ENCODE measurements at regions not wholly inside any gene's neighbourhood (a gene's known extent, or its start where the extent isn't known, plus 50 kb on each side); places are given as distances from the start of the nearest gene placed in this dataset.

DNA sequence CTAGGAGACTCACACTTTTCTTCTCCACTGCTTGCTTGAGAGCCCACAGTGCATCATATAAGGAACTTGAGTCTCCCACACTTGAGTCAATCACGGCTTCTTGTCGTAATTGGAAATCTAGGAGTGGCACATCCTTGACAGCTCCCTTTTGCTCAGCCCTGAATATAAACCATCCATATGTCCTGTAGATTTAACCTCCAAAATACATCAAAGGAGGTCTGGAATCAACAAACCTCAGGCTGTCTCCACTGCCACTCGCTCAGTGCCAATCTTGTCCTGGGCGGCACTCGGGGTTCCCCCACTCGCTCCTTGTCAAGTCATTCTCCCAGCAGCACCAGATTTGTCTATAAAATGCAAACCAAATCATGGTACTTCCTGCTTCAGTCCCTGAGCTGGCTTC is 84.4 kb upstream of the UQCRFS1 start:
- TF ChIP-seq, protein P1, sequence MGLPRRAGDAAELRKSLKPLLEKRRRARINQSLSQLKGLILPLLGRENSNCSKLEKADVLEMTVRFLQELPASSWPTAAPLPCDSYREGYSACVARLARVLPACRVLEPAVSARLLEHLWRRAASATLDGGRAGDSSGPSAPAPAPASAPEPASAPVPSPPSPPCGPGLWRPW (IDR thresholded peaks at IDR 0.05): no peak
- TF ChIP-seq, protein P2, sequence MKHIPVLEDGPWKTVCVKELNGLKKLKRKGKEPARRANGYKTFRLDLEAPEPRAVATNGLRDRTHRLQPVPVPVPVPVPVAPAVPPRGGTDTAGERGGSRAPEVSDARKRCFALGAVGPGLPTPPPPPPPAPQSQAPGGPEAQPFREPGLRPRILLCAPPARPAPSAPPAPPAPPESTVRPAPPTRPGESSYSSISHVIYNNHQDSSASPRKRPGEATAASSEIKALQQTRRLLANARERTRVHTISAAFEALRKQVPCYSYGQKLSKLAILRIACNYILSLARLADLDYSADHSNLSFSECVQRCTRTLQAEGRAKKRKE (CRISPR knock-in tag; IDR thresholded peaks at IDR 0.05; ENCODE audit: low read depth): no peak
- TF ChIP-seq CHD4 (IDR thresholded peaks at IDR 0.05; ENCODE audit: borderline replicate concordance): no peak
- no peak for TF ChIP-seq NFE2L2 (conservative IDR thresholded peaks at IDR 0.05; ENCODE audit: low read length)
- TF ChIP-seq CBX2 (IDR thresholded peaks at IDR 0.05; ENCODE audit: borderline replicate concordance, low read depth): no peak
- TF ChIP-seq, protein P3, sequence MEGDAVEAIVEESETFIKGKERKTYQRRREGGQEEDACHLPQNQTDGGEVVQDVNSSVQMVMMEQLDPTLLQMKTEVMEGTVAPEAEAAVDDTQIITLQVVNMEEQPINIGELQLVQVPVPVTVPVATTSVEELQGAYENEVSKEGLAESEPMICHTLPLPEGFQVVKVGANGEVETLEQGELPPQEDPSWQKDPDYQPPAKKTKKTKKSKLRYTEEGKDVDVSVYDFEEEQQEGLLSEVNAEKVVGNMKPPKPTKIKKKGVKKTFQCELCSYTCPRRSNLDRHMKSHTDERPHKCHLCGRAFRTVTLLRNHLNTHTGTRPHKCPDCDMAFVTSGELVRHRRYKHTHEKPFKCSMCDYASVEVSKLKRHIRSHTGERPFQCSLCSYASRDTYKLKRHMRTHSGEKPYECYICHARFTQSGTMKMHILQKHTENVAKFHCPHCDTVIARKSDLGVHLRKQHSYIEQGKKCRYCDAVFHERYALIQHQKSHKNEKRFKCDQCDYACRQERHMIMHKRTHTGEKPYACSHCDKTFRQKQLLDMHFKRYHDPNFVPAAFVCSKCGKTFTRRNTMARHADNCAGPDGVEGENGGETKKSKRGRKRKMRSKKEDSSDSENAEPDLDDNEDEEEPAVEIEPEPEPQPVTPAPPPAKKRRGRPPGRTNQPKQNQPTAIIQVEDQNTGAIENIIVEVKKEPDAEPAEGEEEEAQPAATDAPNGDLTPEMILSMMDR (IDR thresholded peaks at IDR 0.05): no peak
- no peak for TF ChIP-seq NR3C1 (IDR thresholded peaks at IDR 0.05)
- TF ChIP-seq HOXA7 (CRISPR knock-in tag; IDR thresholded peaks at IDR 0.05): no peak
- CTCF ChIA-PET: no interaction called here
- no peak overlapping the region for H3K4me3 ChIP-seq
- no peak for FAIRE-seq
- no peak overlapping the region for H3K4me2 ChIP-seq
- H3K27ac ChIP-seq: no peak overlapping the region
- WGBS (ENCODE audit: missing lambda C conversion rate): 36% methylated on average over 6 of the region's 6 CpGs
- no peak for ATAC-seq
- DNase-seq (ENCODE audit: low read depth in 1 of 2, low spot score in 1 of 2): no peak
- no peaks in the 10 kb centered on the region for H3K9me3 ChIP-seq
- H3K4me1 ChIP-seq: 0 out of 3 replicates have a peak, but pooled peaks cover 7% of the 10 kb centered on the region
- POLR2A ChIA-PET: no interaction called here

DNA sequence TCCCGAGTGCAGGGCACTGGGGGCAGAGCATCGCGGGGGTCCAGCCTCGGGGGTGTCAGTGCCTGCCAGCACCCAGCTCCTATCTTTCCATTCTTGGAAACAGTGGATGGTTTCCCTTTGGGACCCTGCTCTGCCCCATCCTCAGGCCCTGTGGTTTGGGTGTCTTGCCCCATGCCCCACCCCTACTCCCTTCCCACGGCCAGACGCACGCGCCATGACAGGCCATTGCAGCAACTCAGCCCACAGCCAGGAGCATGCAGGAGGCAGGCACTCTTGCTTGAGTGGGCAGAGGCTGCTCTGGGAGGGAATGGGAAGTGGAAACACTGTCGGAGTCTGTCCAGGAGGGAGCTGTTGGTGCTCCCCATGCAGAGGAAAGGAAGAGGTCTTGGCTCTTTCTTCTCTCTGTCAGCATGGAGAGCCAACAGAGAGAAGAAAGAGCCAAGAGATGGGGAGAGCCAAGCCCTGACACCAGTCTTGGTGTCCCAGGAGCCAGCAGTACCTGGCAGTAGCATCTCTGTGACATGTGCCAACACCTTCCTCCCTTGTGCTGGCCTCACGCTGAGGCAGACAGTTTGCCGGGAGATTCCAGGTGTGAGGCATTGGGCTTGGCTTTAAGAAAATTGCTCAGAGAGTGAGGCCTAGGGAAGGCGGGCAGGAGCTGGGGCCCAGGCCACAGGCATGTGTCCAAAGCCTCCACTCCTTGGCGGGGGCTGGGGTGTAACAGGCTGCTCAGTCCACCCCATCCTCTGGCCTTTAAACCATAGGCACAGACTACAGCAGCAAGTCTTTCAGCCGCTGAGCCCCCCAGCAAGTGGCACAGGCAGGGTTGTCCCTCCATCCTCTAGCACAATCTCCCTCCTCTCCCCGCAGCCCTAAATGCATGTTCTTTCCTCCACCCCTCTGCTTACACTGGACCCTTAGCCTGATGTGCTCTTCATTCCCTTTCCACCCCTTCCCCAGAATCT is 86.7 kb upstream of the UQCRFS1 start:
- 15% methylated on average over 14 of the region's 15 CpGs for WGBS (ENCODE audit: missing lambda C conversion rate)
- POLR2A ChIA-PET: no interaction called here
- H3K4me2 ChIP-seq: no peak overlapping the region
- DNase-seq (ENCODE audit: low read depth in 1 of 2, low spot score in 1 of 2) (no peak), ATAC-seq (no peak), FAIRE-seq (no peak)
- H3K4me3 ChIP-seq: no peak overlapping the region
- H3K4me1 ChIP-seq: no peaks in the 10 kb centered on the region
- no peak overlapping the region for H3K27ac ChIP-seq
- CTCF ChIA-PET: interaction anchor here (0.5 to 1.3 kb wide), 3 partner anchors 15 to 1500 kb away, joined by 3 read pairs; no protein-coding TSS in a partner anchor
- no peaks in the 10 kb centered on the region for H3K9me3 ChIP-seq
- TF ChIP-seq HOXA7 (CRISPR knock-in tag; IDR thresholded peaks at IDR 0.05): no peak

DNA sequence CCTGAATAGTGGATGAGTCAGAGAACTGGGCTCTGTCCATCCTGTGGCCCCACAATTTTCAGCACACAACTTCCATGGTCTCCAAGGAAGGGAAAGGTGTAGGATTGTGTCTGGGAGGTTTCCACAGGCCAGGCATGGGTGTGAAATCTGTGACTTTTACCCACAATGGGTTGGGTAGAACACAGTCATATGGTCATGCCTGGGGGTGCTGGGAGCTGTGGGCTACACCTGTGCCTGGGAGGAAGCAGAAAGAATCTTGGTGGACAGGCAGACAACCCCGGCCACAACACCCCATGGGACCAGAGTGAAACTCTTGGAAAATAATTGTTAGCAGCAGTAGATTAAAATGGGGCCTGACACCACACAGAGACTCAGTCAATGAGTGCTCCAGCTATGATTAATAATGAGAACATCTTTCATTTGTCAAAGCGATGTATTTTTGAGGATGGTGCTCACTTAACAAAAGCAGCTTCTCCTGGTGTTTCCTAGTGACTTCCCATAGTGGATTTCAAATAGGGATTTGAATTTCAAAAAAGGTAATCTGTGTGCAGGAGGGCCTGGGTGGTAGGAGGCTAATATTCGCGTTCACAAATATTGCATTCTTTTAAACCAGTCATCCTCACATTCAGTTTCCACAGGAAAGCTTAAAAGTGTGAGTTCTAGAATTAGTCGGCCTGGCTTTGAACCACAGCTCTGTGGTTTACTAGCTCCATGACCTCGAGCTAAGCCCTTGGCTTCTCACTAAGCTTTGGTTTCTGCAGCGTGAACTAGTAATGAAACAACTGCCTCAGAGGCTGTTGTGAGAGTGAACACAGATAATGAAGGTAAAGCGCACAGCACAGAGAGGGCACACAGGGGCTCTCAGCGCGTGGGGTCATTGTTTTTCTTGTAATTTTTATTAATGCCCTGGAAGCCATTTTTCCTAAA is 89.3 kb upstream of the UQCRFS1 start:
- ATAC-seq (no peak), FAIRE-seq (no peak), DNase-seq (ENCODE audit: low read depth in 1 of 2, low spot score in 1 of 2) (no peak)
- Histone ChIP-seq H3K4me3 (no peak overlapping the region), H3K4me1 (no peaks in the 10 kb centered on the region), H3K4me2 (no peak overlapping the region), H3K9me3 (no peaks in the 10 kb centered on the region), H3K27ac (no peak overlapping the region)
- ChIA-PET POLR2A (no interaction called here), CTCF (interaction anchor here (0.8 to 1.1 kb wide), 2 partner anchors 23 to 63 kb away, joined by 3 read pairs; no protein-coding TSS in a partner anchor)
- WGBS (ENCODE audit: missing lambda C conversion rate): 15% methylated on average over 10 of the region's 10 CpGs
- no peak for TF ChIP-seq RCOR1 (IDR thresholded peaks at IDR 0.05; ENCODE audit: low read depth, low read length)
- TF ChIP-seq PHF8 (IDR thresholded peaks at IDR 0.05; ENCODE audit: borderline replicate concordance, low read depth): no peak
- no peak for TF ChIP-seq EP300 (IDR thresholded peaks at IDR 0.05)
- TF ChIP-seq ZNF302 (CRISPR knock-in tag; IDR thresholded peaks at IDR 0.05): no peak
- no peak for TF ChIP-seq TFCP2L1 (CRISPR knock-in tag; IDR thresholded peaks at IDR 0.05)
- TF ChIP-seq MAZ (IDR thresholded peaks at IDR 0.05; ENCODE audit: borderline replicate concordance, low read depth, low read length): no peak
- TF ChIP-seq, protein P3 (IDR thresholded peaks at IDR 0.05): no peak
- TF ChIP-seq EHMT2 (IDR thresholded peaks at IDR 0.05; ENCODE audit: low read depth): no peak
- TF ChIP-seq, protein P4, sequence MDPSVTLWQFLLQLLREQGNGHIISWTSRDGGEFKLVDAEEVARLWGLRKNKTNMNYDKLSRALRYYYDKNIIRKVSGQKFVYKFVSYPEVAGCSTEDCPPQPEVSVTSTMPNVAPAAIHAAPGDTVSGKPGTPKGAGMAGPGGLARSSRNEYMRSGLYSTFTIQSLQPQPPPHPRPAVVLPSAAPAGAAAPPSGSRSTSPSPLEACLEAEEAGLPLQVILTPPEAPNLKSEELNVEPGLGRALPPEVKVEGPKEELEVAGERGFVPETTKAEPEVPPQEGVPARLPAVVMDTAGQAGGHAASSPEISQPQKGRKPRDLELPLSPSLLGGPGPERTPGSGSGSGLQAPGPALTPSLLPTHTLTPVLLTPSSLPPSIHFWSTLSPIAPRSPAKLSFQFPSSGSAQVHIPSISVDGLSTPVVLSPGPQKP (IDR thresholded peaks at IDR 0.05; ENCODE audit: low read depth, low read length): no peak
- no peak for TF ChIP-seq ZSCAN20 (CRISPR knock-in tag; IDR thresholded peaks at IDR 0.05)
- no peak for TF ChIP-seq NPAS2 (CRISPR knock-in tag; IDR thresholded peaks at IDR 0.05; ENCODE audit: borderline replicate concordance)
- no peak for TF ChIP-seq NR3C1 (IDR thresholded peaks at IDR 0.05)
- TF ChIP-seq HOXB13 (CRISPR knock-in tag; IDR thresholded peaks at IDR 0.05; ENCODE audit: low read depth): no peak
- no peak for TF ChIP-seq CEBPB (IDR thresholded peaks at IDR 0.05)
- TF ChIP-seq ZC3H11A (IDR thresholded peaks at IDR 0.05): no peak

Data from A549 (cell line).